Right renal pelvis (tissue), 4 donors: ENCODE measurements at regions not wholly inside any gene's neighbourhood (a gene's known extent, or its start where the extent isn't known, plus 50 kb on each side); places are given as distances from the start of the nearest gene placed in this dataset.

Experiments
- DNase-seq, 4 donors: peaks; one replicate each; pipeline ENCODE4 v3.0.0-alpha.2; 2013; ENCODE audit warnings: low read depth in 4 of 4, low spot score in 3 of 4, missing footprints in 1 of 4

- no peak for DNase-seq
These were observed 184.2 kb downstream of the NR2F2 start for GRCh38 chr15:96514607-96515285.

DNA sequence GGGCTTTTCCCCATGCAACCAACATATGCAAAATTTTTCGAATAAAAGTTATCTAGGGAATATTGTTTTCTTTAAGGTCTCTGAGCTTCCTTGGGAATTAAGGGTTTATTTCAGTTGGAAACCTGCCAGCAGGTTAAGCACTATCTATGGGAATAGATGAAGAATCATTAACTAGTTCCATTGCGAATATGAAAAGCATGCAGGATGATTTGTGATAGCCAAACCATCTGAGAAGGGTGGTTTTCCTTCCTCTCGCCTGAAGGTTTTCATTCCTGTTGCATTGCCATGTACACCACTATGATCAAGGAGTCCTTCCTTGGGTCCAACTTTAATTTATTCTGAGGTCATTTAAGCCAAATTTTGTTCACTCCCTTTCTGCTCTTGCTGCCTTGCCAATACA is 184.9 kb downstream of the NR2F2 start:
- DNase-seq, result peak in 1 of 4 donors; percentile 17

DNA sequence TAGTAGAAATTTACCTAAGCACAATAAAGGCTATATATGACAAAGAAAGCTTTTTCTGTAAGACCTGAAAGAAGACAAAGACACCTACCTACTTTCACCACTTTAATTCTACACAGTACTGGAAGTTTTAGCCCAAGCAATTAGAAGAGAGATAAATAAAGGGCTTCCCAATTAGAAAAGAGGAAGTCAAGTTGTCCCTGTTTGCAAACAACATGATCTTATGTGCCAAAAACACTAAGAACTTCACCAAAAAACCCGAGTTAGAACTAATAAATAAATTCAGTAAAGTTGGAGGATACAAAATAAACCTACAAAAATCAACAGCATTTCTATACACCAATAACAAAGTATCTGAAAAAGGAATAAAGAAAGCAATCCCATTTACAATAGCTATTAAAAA is 190.9 kb downstream of the NR2F2 start:
- DNase-seq, result no peak

DNA sequence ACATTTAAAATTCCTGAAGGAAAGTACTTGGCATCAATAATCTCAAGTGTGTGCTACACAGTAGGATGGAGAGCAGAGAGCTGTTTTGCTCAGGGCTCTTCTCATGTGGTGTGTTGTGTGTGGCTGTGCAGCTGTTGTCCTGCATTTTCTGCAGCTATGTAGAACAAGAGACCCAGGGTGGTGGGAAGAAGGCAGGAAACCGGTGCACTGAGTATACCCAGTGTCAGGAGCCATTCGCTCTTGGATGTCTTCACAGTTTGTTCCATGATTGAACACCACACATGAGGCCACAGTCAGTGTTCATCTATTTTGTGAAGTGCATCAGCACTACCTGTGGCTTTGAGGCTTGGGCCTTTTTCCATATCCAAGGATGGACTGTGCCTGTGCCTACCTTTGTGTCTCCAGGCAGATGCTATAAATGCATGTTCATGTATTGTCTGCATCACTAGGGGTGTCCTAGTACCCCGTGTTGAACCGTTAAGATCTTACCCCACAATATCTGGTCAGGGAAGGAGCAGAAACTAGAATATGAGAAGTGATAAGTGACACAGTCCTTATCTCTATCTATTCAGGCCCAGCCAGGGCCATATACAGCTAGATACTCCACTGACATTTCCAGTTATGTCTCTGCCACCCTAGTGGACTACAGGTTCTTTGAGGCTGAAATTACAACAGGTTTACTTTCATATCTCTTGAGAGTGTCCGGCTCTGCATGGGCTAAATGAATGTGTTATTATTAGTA is 194.3 kb downstream of the NR2F2 start:
- no peak for DNase-seq

DNA sequence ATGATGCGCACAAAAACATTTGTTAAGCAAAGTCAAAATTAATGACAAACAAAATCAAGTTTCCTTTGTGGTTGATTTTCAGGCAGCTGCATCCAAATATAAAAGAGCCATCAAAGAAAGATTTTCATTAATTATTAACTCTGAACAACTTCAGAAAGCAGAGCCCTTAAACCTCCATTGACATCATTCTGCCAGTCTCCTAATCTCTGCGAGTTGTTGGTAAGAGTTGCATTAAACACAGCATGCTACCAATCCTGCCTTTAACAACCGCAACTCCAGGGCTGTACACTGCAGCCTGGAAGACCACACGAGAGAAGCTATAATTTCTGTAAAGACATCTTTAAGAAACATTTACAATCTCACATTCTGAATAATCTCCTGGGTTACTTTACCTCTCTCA is 204.6 kb downstream of the NR2F2 start:
- DNase-seq, result no peak

GRCh38 chr15:96538491-96538890 is 208.0 kb downstream of the NR2F2 start:
- no peak for DNase-seq

GRCh38 chr15:96540283-96540682 is 209.8 kb downstream of the NR2F2 start:
- DNase-seq, result no peak

DNA sequence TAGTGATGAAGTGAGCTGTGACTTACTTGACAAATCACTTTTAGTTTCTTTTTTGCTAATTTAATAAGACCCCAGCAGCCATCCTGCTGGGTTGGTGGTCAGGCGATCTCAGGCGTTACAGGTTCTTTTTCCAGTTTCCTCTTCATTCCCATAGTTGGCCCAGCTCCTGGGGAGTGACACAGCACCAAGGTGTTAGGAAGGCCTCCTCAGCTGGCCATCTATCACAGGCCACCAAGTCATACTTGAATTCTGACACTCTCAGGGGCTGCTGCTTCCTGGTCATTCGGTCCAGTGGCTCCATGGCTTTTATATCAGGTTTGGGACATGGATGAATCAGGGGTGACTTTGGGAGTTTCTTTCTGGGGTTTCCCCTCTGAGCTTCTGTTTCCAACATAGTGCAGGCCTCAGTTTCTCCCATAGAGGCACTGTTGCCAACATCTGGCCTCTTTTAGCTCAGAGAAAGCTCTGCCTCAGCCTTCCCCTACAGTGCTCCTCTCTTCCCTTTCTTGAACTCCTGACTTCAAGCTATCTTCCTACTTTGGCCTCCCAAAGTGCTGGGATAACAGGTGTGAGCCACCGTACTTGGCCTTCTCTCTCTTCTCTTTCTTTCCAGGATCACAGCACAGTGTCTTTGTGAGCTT is 211.8 kb downstream of the NR2F2 start:
- no peak for DNase-seq

DNA sequence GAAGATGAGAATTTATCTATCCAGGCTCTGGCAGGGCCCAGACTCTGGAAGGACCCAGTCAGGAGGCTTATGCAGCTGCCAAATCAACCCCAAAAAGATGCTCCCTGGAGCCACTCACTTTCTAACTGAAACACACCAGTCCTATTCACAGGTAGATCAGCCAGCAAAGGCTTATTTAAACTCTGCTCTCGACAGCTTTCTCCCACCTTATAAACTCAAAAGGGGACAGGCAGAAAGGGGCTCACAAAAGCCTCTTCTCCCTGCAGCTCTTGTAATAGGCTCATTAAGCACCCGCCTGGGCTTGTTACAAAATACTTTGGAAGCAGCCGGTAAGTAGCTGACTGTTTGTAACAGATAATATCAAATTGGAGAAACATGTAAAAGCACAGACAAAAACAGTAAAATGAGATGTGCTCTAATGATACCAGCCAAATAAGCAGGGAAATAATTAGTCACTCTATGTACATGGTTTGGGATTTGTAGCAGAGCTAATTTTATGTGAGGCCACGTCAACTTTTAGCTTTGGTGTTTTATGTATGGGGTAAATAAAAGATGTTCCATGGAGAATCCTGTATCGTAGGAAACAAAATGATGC is 213.8 kb downstream of the NR2F2 start:
- DNase-seq, result no peak

DNA sequence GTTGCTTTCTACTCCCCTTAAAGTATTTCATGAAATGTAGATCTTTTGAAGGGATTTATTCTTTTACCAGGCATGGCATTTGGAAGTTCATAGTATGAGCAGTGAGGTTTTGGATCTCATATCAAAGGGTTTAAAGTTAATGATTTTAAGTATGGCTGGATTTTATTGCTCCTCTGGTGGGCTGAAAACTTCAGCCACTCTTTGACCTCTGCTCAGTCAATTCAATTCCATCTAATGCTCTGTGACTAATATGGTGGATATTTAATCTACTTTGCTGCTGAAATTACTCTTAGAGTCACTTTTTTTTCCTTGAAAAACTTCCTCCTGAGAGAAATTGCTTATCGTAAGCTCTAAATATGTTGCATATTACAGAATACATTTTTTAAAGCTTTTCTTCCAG is 218.6 kb downstream of the NR2F2 start:
- DNase-seq, result no peak

- DNase-seq, result no peak
These were observed 220.7 kb downstream of the NR2F2 start for GRCh38 chr15:96551196-96551595.

- no peak for DNase-seq
These were observed 221.2 kb downstream of the NR2F2 start for GRCh38 chr15:96551722-96552121.

- DNase-seq, result no peak
These were observed 222.5 kb downstream of the NR2F2 start for GRCh38 chr15:96553006-96553405.

DNA sequence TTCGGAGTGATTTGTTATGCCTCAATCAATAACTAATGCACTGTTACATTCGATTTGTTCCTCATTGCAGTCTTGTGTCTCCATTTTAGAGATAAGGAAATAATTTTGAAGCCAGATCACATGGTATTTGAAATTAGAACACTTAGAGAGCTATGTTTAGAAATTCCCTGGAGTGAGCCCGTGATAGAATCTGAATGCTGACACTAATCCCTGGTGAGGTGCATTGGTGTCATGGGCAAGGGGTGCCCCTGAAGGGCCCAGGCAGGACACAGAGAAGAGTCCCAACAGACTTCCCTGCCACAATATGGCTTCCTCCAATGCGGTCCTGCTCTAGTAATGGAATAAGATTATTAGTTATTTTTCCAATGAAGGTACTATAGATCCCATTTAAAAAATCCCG is 223.0 kb downstream of the NR2F2 start:
- DNase-seq, result no peak

- no peak for DNase-seq
These were observed 223.4 kb downstream of the NR2F2 start for GRCh38 chr15:96553931-96554330.

DNA sequence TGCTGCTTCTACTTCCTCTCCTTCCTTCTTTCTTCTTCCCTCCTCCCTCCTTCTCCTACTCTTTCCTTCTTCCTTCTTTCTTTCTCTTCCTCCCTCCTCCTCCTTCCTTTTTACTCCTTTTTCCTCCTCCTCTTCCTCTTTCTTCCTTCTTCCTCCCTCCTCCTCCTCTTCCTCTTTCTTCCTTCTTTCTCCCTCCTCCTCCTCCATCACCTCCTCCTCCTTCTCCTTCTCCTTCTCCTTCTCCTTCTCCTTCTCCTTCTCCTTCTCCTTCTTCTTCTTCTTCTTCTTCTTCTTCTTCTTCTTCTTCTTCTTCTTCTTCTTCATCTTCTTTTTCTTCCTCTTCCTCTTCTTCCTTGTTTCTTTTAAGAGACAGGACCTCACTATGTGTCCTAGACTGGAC is 224.0 kb downstream of the NR2F2 start:
- no peak for DNase-seq

- no peak for DNase-seq
These were observed 228.6 kb downstream of the NR2F2 start for GRCh38 chr15:96559087-96559486.

GRCh38 chr15:96559631-96560030 is 229.1 kb downstream of the NR2F2 start:
- no peak for DNase-seq

DNA sequence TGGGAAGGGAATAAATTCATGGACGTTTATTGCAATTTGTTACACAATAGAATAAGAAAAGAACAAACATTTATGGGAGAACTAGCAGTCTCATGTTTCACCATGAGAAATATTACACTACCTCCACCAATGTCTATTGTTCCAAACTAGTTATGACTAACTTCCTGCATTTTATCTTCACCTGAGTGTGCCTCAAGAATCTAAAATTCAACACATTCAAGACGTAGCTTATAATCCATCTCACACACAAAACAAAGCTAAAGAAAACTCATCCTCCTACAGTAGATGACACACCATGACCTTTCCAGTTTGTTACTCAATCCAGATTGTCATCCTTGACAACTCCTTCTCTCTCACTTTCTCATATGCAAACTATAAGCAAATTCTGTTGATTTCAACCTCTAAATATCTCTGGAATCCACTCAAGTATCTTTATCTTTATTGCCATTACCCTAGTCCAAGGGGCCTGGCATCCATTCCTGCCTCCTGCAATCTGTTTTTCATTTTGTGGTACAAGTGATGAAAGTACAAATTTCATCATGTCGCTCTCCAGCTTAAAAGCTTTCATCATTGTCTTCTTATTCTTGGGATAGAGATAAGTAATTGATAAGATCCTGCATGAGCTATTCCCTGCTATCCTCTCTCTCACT is 229.9 kb downstream of the NR2F2 start:
- DNase-seq, result no peak

DNA sequence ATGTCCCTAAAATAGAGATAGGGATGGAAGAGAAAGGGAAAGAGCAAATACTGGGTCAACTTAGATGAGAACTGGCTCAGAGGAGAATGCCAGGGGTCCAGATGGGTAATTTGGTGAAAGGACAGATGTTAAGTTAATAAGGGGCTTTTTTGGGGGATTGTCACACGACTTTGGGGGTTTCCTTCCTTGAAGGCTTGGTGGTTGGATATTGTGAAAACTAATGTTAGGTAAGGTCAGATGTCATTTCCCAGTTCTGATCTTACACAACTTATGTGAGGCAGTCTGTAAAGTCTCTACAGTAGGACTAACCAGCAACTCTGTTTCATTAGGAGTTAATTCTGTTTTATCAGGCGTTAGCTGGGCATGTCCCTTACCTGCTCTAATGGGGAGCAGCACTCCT is 231.1 kb downstream of the NR2F2 start:
- no peak for DNase-seq

DNA sequence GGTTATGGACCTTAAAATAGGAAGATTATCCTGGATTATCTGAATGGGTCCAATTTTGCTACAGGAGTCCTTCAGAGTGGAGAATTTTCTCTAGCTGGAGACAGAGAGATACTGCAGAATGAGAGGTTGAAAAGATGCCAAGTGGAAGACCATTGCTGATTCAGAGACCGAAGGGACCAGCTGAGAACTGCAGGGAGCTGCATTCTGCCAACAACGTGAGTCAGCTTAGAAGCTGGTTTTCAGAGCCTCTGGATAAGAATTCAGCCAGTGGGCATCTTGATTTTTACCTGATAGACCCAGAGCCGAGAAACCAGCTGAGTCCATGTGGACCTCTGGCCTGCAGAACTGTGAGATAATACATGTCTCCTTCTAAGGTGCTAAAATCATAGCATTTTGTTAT is 234.0 kb downstream of the NR2F2 start:
- no peak for DNase-seq
